Endothelial cell of umbilical vein (primary cell): ENCODE measurements at regions not wholly inside any gene's neighbourhood (a gene's known extent, or its start where the extent isn't known, plus 50 kb on each side); places are given as distances from the start of the nearest gene placed in this dataset.

Source experiments
- EZH2 ChIP-seq: IDR thresholded peaks from 2 replicates; pipeline ENCODE4 v1.6.1; 2012; ENCODE audit warnings: borderline replicate concordance, low read depth, mild to moderate bottlenecking, moderate library complexity, low read length, inconsistent platforms; ENCODE audit not compliant: severe bottlenecking
- JUN ChIP-seq: IDR thresholded peaks from 2 replicates; pipeline ENCODE4 v1.6.1; 2011; ENCODE audit warnings: borderline replicate concordance, low read depth; ENCODE audit not compliant: insufficient read length, insufficient read depth
- POLR2A ChIP-seq: IDR thresholded peaks from 2 replicates; pipeline ENCODE4 v1.6.1; 2012; ENCODE audit warnings: low read depth, mild to moderate bottlenecking, control low read depth, low read length
- POLR2AphosphoS5 ChIP-seq: IDR thresholded peaks from 2 replicates; pipeline ENCODE4 v1.6.1; 2012; ENCODE audit warnings: low read depth, mild to moderate bottlenecking, control low read depth, low read length, moderate library complexity; ENCODE audit not compliant: insufficient read depth
- TF ChIP-seq, protein P1 (sequence below), 2 donors: IDR thresholded peaks; 1 replicate in 1 of 2; 2 replicates in 1 of 2; pipeline ENCODE4 v1.5.1; 2011; ENCODE audit warnings: low read length in 2 of 2, mild to moderate bottlenecking in 2 of 2, moderate library complexity in 2 of 2, control low read depth in 1 of 2, inconsistent platforms in 1 of 2, low read depth in 1 of 2; ENCODE audit not compliant: insufficient read depth in 1 of 2; ENCODE audit errors: extremely low read depth in 1 of 2

DNA sequence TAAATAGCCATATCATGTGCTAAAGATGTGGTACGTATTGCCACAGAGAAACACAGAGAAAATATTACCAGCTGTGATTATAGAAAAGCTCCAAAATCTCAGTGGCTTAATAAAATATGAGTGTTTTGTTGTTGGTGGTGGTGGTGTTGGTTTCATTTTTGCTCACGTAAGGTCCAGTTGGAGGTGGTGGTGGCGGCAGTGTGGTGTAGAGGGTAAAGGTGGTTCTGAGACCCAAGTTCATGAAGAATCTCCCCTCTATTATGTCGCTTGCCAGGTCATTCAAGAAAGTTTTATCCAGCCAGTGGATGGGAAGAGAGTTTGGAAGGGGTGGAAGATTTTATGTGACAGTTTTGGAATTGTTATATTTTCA is 217.6 kb upstream of the SAMSN1 start:
- TF ChIP-seq, protein P1, sequence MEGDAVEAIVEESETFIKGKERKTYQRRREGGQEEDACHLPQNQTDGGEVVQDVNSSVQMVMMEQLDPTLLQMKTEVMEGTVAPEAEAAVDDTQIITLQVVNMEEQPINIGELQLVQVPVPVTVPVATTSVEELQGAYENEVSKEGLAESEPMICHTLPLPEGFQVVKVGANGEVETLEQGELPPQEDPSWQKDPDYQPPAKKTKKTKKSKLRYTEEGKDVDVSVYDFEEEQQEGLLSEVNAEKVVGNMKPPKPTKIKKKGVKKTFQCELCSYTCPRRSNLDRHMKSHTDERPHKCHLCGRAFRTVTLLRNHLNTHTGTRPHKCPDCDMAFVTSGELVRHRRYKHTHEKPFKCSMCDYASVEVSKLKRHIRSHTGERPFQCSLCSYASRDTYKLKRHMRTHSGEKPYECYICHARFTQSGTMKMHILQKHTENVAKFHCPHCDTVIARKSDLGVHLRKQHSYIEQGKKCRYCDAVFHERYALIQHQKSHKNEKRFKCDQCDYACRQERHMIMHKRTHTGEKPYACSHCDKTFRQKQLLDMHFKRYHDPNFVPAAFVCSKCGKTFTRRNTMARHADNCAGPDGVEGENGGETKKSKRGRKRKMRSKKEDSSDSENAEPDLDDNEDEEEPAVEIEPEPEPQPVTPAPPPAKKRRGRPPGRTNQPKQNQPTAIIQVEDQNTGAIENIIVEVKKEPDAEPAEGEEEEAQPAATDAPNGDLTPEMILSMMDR (IDR thresholded peaks at IDR 0.05; ENCODE audit: extremely low read depth in 1 of 2, insufficient read depth in 1 of 2, low read depth in 1 of 2, low read length in 2 of 2) = no peak
- TF ChIP-seq POLR2A (no peak), EZH2 (no peak), JUN (no peak), POLR2AphosphoS5 (no peak)
